Transverse colon (tissue), 3 donors: ENCODE measurements at regions not wholly inside any gene's neighbourhood (a gene's known extent, or its start where the extent isn't known, plus 50 kb on each side); places are given as distances from the start of the nearest gene placed in this dataset.

Experiments used
- POLR2A ChIP-seq: fragments of 450-650 bp; IDR thresholded peaks from one replicate; pipeline ENCODE4 v1.6.1; 2016; ENCODE audit warnings: antibody characterized with exemption, mild to moderate bottlenecking, moderate library complexity
- TF ChIP-seq, protein P1 (sequence below), 5 experiments: fragments of 200-600 bp in 3 of 5; fragments of 450-650 bp in 2 of 5; sonication (generic) in 3 of 5; IDR thresholded peaks; 1 replicate in 2 of 5; 2 replicates in 3 of 5; pipeline ENCODE4 v1.5.1; 2016 to 2017; ENCODE audit warnings: antibody characterized with exemption in 5 of 5, inconsistent platforms in 3 of 5, mild to moderate bottlenecking in 2 of 5, moderate library complexity in 1 of 5

- TF ChIP-seq, protein P1, sequence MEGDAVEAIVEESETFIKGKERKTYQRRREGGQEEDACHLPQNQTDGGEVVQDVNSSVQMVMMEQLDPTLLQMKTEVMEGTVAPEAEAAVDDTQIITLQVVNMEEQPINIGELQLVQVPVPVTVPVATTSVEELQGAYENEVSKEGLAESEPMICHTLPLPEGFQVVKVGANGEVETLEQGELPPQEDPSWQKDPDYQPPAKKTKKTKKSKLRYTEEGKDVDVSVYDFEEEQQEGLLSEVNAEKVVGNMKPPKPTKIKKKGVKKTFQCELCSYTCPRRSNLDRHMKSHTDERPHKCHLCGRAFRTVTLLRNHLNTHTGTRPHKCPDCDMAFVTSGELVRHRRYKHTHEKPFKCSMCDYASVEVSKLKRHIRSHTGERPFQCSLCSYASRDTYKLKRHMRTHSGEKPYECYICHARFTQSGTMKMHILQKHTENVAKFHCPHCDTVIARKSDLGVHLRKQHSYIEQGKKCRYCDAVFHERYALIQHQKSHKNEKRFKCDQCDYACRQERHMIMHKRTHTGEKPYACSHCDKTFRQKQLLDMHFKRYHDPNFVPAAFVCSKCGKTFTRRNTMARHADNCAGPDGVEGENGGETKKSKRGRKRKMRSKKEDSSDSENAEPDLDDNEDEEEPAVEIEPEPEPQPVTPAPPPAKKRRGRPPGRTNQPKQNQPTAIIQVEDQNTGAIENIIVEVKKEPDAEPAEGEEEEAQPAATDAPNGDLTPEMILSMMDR (IDR thresholded peaks at IDR 0.05) = no peak
- TF ChIP-seq POLR2A = no peak
Measured at GRCh38 chr10:107423903-107424302, 259.4 kb upstream of the SORCS1 start.
